ENCODE measurements at regions not wholly inside any gene's neighbourhood (a gene's known extent, or its start where the extent isn't known, plus 50 kb on each side); places are given as distances from the start of the nearest gene placed in this dataset.
"Not testable (repeated sequence)": the region's sequence is repeated elsewhere in the genome, so short reads cannot be mapped to it uniquely, and the experiment has no call there.

- no peak for DNase-seq (ENCODE audit: low spot score)
Measured at GRCh38 chr2:219726916-219727315, 99.5 kb downstream of the SLC4A3 start.

GRCh38 chr2:219727771-219728429 lies 100.5 kb downstream of the SLC4A3 start:
- DNase-seq (ENCODE audit: low spot score) = no peak

DNA sequence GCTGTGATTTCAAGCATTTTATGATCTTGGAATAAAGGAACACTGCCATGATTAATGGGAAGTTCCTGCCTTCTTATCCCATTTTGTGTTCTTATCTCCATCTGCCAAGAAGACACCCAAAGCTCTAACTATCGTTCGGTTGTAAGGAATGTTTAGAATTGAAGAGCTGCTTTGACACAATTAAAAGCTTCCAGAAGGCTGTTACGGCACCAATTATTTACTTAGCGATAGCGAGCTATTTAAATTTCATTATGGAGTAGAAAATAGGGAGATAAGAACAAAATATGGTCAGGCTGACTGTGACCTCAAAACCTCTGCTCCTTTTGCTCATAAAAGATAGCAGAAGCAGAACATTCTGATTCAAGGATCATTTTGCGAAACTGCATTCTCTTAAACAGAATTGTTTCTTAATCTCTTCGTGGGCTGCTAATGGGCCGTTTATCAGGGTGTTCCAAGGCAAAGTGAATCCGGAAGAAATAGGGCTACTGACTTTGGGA lies 101.6 kb downstream of the SLC4A3 start:
- DNase-seq (ENCODE audit: low spot score) = no peak

GRCh38 chr2:219731173-219731572 lies 103.7 kb downstream of the SLC4A3 start:
- DNase-seq (ENCODE audit: low spot score) = no peak

DNA sequence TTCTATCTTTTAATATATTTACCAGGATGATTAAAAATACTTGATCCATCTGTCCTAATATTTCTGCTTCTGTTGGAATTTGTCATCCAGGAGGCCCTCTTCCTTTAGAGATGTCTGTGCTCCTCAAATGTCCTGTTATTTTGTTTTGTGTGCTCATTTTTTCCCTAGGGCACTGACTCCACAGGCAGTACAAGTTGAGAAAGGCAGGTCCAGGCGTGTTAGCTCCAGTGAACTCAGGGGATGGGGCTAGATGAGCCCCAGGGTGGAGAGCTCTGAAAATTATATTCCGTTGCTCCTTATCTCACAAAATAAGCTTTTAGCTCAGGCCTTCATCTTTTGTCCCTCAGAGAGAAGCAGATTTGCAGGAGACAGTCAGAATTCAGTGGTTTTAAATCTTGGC lies 105.7 kb downstream of the SLC4A3 start:
- no peak for DNase-seq (ENCODE audit: low spot score)

DNA sequence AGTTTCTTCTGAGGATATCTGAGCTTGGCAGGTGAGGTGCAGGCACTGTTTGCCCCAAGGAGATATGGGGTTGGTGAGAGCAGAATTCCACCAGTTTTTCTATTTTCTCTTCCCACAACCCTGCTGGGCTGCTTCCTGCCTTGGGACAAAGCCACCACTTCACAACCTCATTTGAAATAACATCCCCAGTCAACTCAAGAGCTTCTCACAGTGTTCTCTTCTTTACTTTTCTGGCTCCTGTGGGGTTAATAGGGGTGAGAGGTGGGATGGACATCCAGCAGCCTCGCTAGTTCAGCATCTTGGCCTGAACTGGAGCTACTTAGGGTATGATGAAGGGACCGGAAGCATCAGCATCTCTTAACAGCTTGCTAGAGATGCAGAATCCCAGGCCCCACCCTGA lies 106.3 kb downstream of the SLC4A3 start:
- DNase-seq (ENCODE audit: low spot score) = no peak

DNA sequence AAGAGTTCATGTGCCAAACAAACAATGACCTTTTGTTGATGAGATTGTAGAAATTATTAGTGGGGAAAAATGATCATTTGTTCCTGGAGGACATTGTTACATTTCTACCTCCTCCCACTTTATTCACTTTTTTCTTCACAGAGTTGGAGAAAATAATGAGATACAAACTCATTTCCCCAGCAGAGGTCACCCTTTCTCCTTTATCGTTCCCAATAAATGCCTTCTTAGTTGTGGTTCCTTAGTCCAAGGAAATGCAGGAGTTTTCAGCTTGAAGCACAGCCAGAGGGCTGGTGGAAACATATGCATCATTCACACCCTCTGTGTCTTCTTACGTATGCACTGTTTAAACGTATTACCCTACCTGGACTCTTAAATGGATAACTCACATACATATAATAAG lies 108.8 kb downstream of the SLC4A3 start:
- DNase-seq (ENCODE audit: low spot score) = no peak

GRCh38 chr2:219737270-219737691 lies 109.9 kb downstream of the SLC4A3 start:
- no peak for DNase-seq (ENCODE audit: low spot score)

DNA sequence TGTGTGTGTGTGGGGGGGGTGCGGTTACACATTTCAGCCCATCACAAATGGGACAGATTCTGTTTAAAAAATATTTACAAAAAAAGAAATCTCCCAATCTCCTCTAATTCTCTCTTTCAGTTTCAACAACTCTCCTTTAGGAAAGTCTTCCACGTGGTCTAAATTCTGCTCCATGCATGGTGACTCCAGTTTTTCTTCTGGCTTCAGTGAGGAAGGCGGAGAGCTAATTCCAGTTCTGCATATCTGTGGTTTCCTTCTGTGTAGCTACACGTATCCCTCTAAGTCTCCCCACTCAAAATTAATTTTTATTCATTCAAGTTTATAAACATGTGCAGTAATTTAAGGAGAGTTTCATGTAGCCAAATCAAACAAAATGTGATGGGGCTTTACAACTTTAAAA lies 111.6 kb downstream of the SLC4A3 start:
- no peak for DNase-seq (ENCODE audit: low spot score)

DNA sequence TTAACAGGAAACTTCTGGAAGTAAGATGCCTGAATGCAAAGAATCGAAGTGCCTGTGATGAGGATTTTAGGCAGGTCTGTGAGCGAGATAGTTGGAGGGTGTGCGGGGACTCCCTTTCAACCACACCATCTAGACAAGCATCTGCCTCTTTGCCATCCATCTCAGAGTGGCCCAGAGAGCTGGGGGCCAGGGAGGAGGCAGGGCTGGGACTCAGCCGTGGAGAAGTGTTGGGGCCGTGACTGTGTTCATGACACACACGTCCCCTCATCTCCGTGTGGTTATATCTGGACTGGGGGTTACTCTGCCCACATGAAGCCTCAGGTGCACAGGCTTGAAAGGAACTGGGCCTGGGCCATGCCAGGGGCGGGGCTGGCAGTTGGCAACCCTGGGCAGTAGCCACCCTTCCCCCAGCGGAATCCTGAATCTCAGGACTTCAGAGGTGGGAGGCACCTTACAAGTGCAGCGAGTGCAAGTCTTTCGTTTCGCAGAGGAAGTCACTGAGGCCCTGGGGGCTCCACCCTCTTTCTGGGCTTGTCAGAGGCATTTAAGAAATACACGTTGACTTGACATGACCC lies 112.5 kb downstream of the SLC4A3 start:
- no peak for DNase-seq (ENCODE audit: low spot score)

DNA sequence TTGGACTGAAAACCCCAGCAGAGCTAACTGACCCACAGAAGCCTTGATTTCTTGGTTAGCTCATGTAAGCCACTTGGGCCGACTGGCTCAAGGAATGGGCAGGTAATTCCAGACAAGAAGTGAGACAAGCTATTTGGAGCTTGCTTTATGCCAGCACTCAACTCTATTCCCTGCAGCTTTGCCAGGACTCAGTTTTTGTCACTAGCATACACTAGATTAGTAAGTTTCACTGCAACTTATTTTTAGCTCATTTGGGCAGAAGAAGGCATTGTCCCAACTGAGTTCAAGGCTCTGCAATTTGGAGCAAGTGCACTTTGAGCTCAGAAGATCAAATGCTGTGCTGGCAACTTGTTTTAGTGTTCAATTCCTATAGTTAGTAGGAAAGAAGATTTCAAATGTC lies 116.1 kb downstream of the SLC4A3 start:
- no peak for DNase-seq (ENCODE audit: low spot score)

GRCh38 chr2:219744066-219744465 lies 116.6 kb downstream of the SLC4A3 start:
- no peak for DNase-seq (ENCODE audit: low spot score)

- no peak for DNase-seq (ENCODE audit: low spot score)
Measured at GRCh38 chr2:219744600-219744999, 117.2 kb downstream of the SLC4A3 start.

GRCh38 chr2:219747637-219748036 lies 120.2 kb downstream of the SLC4A3 start:
- no peak for DNase-seq (ENCODE audit: low spot score)

DNA sequence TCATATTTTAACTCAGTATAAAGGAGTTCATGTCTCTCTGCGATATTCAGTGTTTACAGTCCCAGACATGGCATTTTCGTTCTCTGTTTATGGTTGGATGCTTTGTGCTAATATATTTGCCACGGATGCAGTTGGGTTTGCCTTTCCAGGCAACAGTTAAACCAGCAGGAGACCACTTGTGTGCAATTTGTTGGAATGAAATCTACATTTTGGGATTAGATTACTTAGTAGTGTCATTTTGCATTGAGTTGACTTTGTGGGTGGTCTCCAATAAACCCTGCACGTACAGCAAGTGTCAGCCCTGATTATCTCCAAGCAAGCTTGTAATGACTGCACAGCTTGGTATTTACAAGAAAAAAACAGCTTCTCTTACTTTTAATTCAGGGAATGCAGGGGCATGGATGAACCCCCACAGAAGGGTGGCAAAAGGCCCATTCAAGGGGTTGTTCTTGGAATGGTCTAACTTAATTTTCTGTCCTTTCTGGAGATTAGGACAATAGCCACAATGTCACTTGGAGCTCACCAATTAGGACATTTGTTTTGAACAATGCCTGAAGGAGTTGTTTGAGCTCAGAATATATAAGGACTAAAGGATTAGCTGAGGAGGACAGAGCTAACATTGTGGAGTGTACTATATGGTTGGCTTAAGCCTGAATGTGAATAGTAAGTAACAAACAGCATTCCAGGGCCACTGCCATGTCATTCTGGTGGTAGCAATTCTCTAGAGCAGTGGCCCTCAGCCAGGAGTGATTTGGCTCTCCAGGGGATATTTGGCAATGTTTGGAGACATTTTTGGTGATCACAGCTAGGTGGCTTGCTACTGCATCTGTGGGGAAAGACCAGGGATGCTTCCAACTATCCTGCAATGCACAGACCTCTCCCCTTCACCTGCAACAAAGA lies 121.5 kb downstream of the SLC4A3 start:
- no peak for DNase-seq (ENCODE audit: low spot score)

DNA sequence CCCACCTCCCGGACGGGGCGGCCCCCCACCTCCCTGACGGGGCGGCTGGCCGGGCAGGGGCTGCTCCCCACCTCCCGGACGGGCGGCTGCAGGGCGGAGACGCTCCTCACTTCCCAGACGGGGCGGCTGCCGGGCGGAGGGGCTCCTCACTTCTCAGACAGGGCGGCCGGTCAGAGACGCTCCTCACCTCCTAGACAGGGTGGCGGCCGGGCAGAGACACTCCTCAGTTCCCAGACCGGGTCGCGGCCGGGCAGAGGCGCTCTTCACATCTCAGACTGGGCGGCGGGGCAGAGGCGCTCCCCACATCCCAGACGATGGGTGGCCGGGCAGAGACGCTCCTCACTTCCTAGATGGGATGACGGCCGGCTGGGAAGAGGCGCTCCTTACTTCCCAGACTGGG lies 123.7 kb downstream of the SLC4A3 start:
- DNase-seq (ENCODE audit: low spot score) = not testable (repeated sequence)

- DNase-seq (ENCODE audit: low spot score) = no peak
Measured at GRCh38 chr2:219752726-219753125, 125.3 kb downstream of the SLC4A3 start.

GRCh38 chr2:219758907-219759680 lies 131.7 kb downstream of the SLC4A3 start:
- no peak for DNase-seq (ENCODE audit: low spot score)

DNA sequence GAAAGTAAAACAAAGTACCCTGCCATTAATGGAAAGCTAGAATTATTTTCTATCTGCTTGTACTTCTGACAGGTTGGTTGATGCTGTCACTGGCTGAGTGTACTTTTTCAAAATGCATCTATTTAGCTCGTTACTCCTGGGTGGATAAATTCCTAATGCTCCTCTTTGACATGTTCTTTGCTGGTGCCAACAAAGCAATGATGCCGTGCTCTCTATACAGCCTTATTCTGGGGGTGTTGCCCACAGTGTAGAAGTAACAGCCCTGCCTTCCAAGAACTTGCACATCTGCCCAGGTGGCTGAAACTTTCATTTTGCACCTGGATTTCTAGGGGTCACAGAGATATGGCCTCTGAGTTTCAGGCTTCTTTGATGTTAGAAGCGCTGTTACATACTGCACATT lies 132.4 kb downstream of the SLC4A3 start:
- no peak for DNase-seq (ENCODE audit: low spot score)

DNA sequence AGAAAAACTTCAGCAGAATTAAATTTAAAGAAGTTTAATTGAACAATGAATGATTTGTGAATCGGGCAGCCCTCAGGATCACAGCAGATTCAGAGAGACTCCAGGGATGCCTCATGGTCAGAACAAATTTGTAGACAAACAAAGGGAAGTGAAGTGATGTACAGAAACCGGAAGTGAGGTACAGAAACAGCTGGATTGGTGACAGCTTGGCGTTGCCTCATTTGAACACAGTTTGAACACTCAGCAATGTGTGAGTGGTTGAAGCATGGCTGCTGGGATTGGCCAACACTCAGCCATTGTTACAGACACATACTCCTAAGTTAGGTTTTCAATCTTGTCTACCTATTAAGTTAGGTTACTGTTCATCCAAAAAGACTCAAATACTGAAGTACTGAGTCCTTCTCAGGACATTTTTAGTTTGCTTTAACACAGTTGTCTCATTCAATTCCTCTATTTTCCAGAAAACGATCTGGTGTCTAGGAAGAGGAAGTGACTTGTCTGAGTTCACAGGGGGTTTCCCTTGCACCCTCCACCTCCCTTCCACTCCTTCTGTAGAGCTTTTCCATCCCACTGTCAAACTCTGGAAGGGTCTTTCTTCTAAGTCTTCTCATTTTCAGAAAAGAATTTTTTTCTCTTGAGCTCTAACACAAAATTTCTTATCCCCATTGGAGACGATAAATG lies 137.9 kb downstream of the SLC4A3 start:
- no peak for DNase-seq (ENCODE audit: low spot score)

- DNase-seq (ENCODE audit: low spot score) = no peak
Measured at GRCh38 chr2:219766658-219767057, 139.2 kb downstream of the SLC4A3 start.
